OCI-LY7 (cell line): ENCODE measurements at regions not wholly inside any gene's neighbourhood (a gene's known extent, or its start where the extent isn't known, plus 50 kb on each side); places are given as distances from the start of the nearest gene placed in this dataset.

Source experiments
- EZH2phosphoT487 ChIP-seq: fragments of 200-600 bp; sonication (generic); IDR thresholded peaks from 2 replicates; pipeline ENCODE4 v1.6.1; 2018; ENCODE audit warnings: low read depth, borderline replicate concordance, mild to moderate bottlenecking, mixed run types, antibody characterized with exemption, low read length, moderate library complexity, mixed read lengths
- TF ChIP-seq, protein P1 (sequence below): fragments of 200-600 bp; sonication (generic); conservative IDR thresholded peaks from 2 replicates; pipeline ENCODE4 v1.5.1; 2014; ENCODE audit warnings: mild to moderate bottlenecking, antibody characterized with exemption, low read length, moderate library complexity, mixed read lengths

DNA sequence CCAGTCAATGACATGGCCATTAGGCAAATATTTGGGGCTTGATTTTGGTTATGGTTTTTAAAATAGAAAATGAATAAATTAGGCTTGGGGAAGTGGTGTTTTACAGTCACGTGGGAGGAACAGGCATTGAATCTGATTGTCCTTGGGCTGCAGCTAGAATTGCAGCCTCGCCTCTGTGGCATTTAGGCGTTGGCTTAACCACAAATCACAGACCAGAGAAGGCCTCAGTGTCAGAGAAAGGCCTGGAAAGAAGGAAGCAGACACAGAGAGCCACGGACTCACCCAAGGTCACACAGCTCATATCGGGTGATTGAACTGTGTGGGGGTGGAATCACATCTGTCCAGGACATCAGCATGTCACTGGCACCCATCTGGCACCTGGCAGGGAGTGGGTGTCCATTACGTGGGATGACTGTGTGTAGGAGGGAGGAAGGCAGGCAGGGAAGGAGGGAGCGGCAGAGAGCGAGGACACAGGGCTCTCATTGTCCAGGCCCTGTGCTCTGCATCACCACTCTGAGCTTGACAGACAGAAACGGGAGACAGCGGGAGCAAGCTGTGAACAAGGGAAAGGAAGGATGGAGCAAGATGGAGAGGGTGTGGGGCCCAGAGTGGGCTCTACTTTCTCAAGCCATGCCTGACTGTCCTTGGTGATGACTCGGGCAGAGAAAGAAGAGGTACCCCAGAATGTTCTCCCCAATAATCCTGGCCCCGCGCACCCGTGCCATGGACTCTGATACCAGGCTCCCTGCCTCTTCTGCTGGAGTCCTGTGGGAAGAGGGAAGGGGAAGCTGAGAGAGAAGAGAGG lies 186.4 kb downstream of the FAM43A start:
- TF ChIP-seq, protein P1, sequence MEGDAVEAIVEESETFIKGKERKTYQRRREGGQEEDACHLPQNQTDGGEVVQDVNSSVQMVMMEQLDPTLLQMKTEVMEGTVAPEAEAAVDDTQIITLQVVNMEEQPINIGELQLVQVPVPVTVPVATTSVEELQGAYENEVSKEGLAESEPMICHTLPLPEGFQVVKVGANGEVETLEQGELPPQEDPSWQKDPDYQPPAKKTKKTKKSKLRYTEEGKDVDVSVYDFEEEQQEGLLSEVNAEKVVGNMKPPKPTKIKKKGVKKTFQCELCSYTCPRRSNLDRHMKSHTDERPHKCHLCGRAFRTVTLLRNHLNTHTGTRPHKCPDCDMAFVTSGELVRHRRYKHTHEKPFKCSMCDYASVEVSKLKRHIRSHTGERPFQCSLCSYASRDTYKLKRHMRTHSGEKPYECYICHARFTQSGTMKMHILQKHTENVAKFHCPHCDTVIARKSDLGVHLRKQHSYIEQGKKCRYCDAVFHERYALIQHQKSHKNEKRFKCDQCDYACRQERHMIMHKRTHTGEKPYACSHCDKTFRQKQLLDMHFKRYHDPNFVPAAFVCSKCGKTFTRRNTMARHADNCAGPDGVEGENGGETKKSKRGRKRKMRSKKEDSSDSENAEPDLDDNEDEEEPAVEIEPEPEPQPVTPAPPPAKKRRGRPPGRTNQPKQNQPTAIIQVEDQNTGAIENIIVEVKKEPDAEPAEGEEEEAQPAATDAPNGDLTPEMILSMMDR = no peak
- TF ChIP-seq EZH2phosphoT487 = no peak
